GM23248 (cell line): ENCODE measurements at regions not wholly inside any gene's neighbourhood (a gene's known extent, or its start where the extent isn't known, plus 50 kb on each side); places are given as distances from the start of the nearest gene placed in this dataset.

ENCODE experiments used
- DNase-seq: peaks from one replicate; pipeline ENCODE4 v3.0.0-alpha.2; 2015
- H2AFZ ChIP-seq: fragments of 200-600 bp; sonication (generic); 2 replicates; pipeline ENCODE4 v1.6.1; 2016; ENCODE audit warnings: antibody characterized with exemption
- H3F3A ChIP-seq: fragments of 200-600 bp; sonication (generic); 2 replicates; pipeline ENCODE4 v1.6.1; 2016; ENCODE audit warnings: mild to moderate bottlenecking, antibody characterized with exemption, mixed run types; ENCODE audit not compliant: insufficient read depth
- H3K27ac ChIP-seq: fragments of 200-600 bp; sonication (generic); 2 replicates; pipeline ENCODE4 v1.5.1; 2016; ENCODE audit warnings: mild to moderate bottlenecking
- H3K27me3 ChIP-seq: fragments of 200-600 bp; sonication (generic); replicated peaks from 2 replicates; pipeline ENCODE4 v1.6.1; 2016; ENCODE audit warnings: mild to moderate bottlenecking; ENCODE audit not compliant: insufficient read depth
- H3K36me3 ChIP-seq: fragments of 200-600 bp; sonication (generic); 2 replicates; pipeline ENCODE4 v1.6.1; 2016; ENCODE audit warnings: low read depth, mild to moderate bottlenecking
- H3K4me1 ChIP-seq: fragments of 200-600 bp; sonication (generic); 2 replicates; pipeline ENCODE4 v1.6.1; 2016; ENCODE audit warnings: mild to moderate bottlenecking; ENCODE audit not compliant: insufficient read depth
- H3K4me2 ChIP-seq: fragments of 200-600 bp; sonication (generic); one replicate; pipeline ENCODE4 v1.6.1; 2016; ENCODE audit warnings: mild to moderate bottlenecking; ENCODE audit not compliant: unreplicated experiment
- H3K4me3 ChIP-seq: fragments of 200-600 bp; sonication (generic); 2 replicates; pipeline ENCODE4 v1.5.1; 2016; ENCODE audit warnings: mild to moderate bottlenecking
- H3K79me2 ChIP-seq: fragments of 200-600 bp; sonication (generic); 2 replicates; pipeline ENCODE4 v1.6.1; 2016; ENCODE audit warnings: mild to moderate bottlenecking; ENCODE audit not compliant: insufficient read depth
- H3K9ac ChIP-seq: fragments of 200-600 bp; sonication (generic); 2 replicates; pipeline ENCODE4 v1.6.1; 2016; ENCODE audit warnings: mild to moderate bottlenecking
- H3K9me2 ChIP-seq: fragments of 200-600 bp; sonication (generic); 2 replicates; pipeline ENCODE4 v1.6.1; 2016; ENCODE audit warnings: mixed run types, mild to moderate bottlenecking, moderate library complexity; ENCODE audit not compliant: insufficient read depth
- H3K9me3 ChIP-seq: fragments of 200-600 bp; sonication (generic); one replicate; pipeline ENCODE4 v1.6.1; 2017; ENCODE audit warnings: low read depth
- H4K20me1 ChIP-seq: fragments of 200-600 bp; sonication (generic); 2 replicates; pipeline ENCODE4 v1.6.0; 2016; ENCODE audit not compliant: insufficient read depth
- EZH2 ChIP-seq: fragments of 200-600 bp; sonication (generic); IDR thresholded peaks from 2 replicates; pipeline ENCODE4 v1.6.1; 2018; ENCODE audit warnings: antibody characterized with exemption, mild to moderate bottlenecking; ENCODE audit not compliant: insufficient read depth, poor library complexity, severe bottlenecking
- EZH2phosphoT487 ChIP-seq: fragments of 200-600 bp; sonication (generic); IDR thresholded peaks from 2 replicates; pipeline ENCODE4 v1.6.1; 2018; ENCODE audit warnings: antibody characterized with exemption, moderate library complexity, mild to moderate bottlenecking, low read depth; ENCODE audit not compliant: insufficient read depth
- WGBS, 2 experiments: methylation state at CpG; one replicate each; pipeline ENCODE4 v1.1.6; 2015 to 2017; ENCODE audit warnings: low lambda C conversion rate in 2 of 2, low coverage in 1 of 2; ENCODE audit errors: missing lambda C conversion rate in 2 of 2; 5-methylcytosine and 5-hydroxymethylcytosine counted together
- in situ Hi-C: fragments of 300-500 bp; cut with MboI; formaldehyde crosslinking; loops from 2 replicates; pipeline ENCODE4 v1.15.0; 2020

DNA sequence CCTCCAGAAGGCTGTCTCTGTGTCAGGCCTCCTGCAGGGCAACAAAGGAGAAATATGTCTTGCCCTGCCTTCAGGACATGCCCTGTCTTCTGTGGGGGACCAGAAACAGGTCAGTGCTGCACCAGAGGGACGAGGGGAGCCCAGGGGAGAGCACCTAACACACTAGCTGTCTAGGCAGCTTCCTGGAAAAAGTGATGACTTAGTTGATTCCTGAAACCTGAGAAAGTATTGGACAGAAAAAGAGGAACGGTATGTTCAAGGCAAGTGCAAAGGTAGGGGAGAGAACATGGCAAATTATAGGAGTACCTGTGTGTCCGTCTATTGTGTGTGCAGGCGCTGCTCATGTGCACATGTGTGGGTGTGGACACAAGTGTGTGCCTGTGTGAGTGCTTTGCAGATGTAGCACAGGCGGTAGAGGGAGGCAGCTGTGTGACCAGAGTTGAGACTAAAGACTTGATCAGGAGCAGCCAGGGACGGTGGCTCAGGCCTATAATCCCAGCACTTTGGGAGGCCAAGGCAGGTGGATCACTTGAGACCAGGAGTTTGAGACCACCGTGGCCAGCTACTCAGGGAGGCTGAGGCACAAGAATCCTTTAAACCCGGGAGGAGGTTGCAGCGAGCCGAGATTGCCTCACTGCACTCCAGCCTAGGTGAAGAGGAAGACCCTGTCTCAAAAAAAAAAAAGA, 119.5 kb downstream of the GYPC start:
- WGBS, 2 experiments: 62 to 67% methylated on average over 8 to 10 of the region's 10 CpGs

DNA sequence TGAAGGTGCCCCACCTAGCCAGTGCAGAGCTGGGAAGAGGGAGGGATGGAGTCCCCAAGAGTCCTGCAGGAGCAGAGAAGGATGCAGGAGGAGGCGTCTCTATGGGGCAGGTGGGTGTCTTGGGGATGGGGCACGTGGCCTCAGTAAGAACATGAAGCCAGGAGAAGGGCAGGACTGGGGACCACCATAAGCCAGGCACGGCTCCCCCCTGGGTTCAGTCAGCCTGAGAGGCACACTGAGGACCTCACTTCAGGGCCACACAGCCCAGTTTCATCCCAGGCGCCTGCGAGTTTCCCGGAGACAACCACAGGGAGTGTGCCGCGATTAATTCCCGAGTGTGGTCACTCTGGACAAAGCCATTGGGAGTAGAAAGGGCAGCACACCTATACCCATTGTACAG, 120.3 kb downstream of the GYPC start:
- Histone ChIP-seq H3K9me2 (no peaks in the 10 kb centered on the region), H3K4me2 (no peak overlapping the region), H3K9me3 (no peaks in the 10 kb centered on the region), H3K27ac (no peak overlapping the region), H3K36me3 (no peaks in the 10 kb centered on the region), H3F3A (no peaks in the 10 kb centered on the region), H2AFZ (no peak overlapping the region), H3K9ac (no peak overlapping the region), H4K20me1 (no peaks in the 10 kb centered on the region), H3K4me1 (peaks cover 5% of the 10 kb centered on the region; the same call in 1 of the 2 replicates), H3K4me3 (no peak overlapping the region), H3K27me3 (peaks cover 10% of the 10 kb centered on the region; the same call in 1 of the 2 replicates), H3K79me2 (no peaks in the 10 kb centered on the region)
- TF ChIP-seq EZH2phosphoT487: no peak
- TF ChIP-seq EZH2: no peak
- no peak for DNase-seq
- in situ Hi-C loops: no loop called here
- 29 to 39% methylated on average over 8 to 9 of the region's 9 CpGs for WGBS, 2 experiments

More for the DNA sequence above, 119.5 kb downstream of the GYPC start:
- Histone ChIP-seq H3K27me3 (peaks cover 10% of the 10 kb centered on the region; the same call in 1 of the 2 replicates), H3K4me3 (no peak overlapping the region), H3K4me1 (peaks cover 5% of the 10 kb centered on the region; the same call in 1 of the 2 replicates), H4K20me1 (no peaks in the 10 kb centered on the region), H3F3A (no peaks in the 10 kb centered on the region), H3K9me2 (no peaks in the 10 kb centered on the region), H3K9me3 (no peaks in the 10 kb centered on the region), H2AFZ (no peak overlapping the region), H3K36me3 (no peaks in the 10 kb centered on the region), H3K27ac (no peak overlapping the region), H3K4me2 (no peak overlapping the region), H3K9ac (no peak overlapping the region), H3K79me2 (no peaks in the 10 kb centered on the region)
- no peak for TF ChIP-seq EZH2phosphoT487
- TF ChIP-seq EZH2: no peak
- in situ Hi-C loops: no loop called here
- DNase-seq: no peak

DNA sequence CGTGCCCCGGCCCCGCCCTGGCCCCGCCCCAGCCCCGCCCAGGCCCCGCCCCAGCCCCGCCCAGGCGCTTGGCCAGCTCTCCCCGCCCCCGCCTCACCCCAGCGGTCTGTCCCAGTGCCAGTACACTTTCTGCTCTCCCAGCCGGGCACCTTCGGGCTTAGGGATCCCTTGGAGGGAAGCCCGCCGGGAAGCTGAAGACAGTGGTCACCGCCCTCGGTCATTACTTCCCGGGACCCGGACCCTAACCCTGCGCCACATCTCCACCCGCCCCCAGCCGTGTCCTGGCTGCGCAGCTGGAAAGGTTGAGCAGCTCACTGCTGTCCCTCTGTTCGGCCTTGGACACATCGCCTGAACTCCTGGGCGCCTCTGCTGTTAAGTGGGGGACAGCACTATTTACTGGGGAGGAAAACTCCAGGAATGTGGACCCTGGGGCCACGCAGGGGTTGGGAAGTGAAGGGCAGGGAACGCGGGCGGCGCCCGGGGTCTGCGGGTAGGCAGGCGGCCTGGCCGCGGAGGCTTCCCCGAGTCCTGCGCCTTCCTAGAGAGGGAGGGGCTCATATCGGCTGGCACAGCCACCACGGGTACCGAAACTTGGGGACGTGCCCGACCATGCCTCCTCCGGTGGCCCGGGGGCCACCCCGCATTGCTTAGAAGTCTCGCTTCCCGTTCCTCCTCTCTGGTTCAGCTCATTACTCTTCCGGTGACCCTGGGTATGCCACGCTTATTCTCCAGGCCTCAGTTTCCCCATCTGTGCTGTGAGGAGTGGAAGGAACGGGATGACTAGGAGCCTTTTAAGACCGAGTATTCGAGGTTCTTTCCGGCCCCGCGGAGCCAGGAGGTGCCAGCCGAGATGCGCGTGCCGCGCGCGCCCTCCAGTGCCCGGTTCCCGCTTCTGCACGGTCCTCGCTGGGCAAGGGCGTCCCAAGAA, 121.0 kb downstream of the GYPC start:
- Histone ChIP-seq H3K79me2 (no peaks in the 10 kb centered on the region), H3K4me1 (peaks cover 5% of the 10 kb centered on the region; the same call in 1 of the 2 replicates), H3K4me3 (peak overlapping the region; percentile 69), H3K9me3 (no peaks in the 10 kb centered on the region), H2AFZ (peak overlapping the region; percentile 81), H4K20me1 (no peaks in the 10 kb centered on the region), H3F3A (no peaks in the 10 kb centered on the region), H3K27ac (no peak overlapping the region), H3K36me3 (no peaks in the 10 kb centered on the region), H3K4me2 (peak overlapping the region; percentile 91), H3K27me3 (peaks cover 10% of the 10 kb centered on the region; the same call in 1 of the 2 replicates), H3K9ac (peak overlapping the region; percentile 42; the same call in 1 of the 2 replicates), H3K9me2 (no peaks in the 10 kb centered on the region)
- TF ChIP-seq EZH2phosphoT487 (no peak), EZH2 (peak; percentile 29)
- in situ Hi-C loops: no loop called here
- WGBS, 2 experiments: 1% methylated on average over 43 to 64 of the region's 68 CpGs
- DNase-seq: peak; percentile 86

DNA sequence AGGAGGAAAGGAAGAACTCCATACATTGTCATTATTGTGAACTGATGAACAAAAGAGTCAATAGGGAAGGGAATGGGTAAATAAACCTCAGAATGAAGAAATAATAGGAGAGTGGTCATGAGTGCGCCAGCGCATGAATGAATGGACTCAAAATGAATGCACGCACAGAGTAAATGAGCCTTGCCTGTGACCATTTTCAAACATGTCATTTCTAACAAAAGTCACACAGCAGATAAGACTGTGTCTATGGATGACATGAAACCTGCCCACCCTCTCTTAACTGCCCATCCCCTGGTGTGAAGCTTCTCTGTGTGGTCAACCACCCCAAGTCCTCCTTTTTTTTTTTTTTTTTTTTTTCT, 121.1 kb upstream of the TEX51 start:
- H4K20me1 ChIP-seq: no peaks in the 10 kb centered on the region
- no peaks in the 10 kb centered on the region for H3K9me3 ChIP-seq
- H3K27me3 ChIP-seq: peaks cover 10% of the 10 kb centered on the region; the same call in 1 of the 2 replicates
- no peaks in the 10 kb centered on the region for H3K79me2 ChIP-seq
- no peaks in the 10 kb centered on the region for H3F3A ChIP-seq
- no peak overlapping the region for H3K27ac ChIP-seq
- no peaks in the 10 kb centered on the region for H3K36me3 ChIP-seq
- H2AFZ ChIP-seq: no peak overlapping the region; the same call in 1 of the 2 replicates
- no peak overlapping the region for H3K4me3 ChIP-seq
- DNase-seq: no peak
- H3K9ac ChIP-seq: no peak overlapping the region
- no peak for TF ChIP-seq EZH2
- no peak for TF ChIP-seq EZH2phosphoT487
- no peaks in the 10 kb centered on the region for H3K9me2 ChIP-seq
- H3K4me2 ChIP-seq: no peak overlapping the region
- H3K4me1 ChIP-seq: peaks cover 5% of the 10 kb centered on the region; the same call in 1 of the 2 replicates
- WGBS, 2 experiments: 2 to 6% methylated on average over 3 of the region's 3 CpGs
- in situ Hi-C loops: no loop called here
